ENCODE measurements at regions not wholly inside any gene's neighbourhood (a gene's known extent, or its start where the extent isn't known, plus 50 kb on each side); places are given as distances from the start of the nearest gene placed in this dataset.

DNA sequence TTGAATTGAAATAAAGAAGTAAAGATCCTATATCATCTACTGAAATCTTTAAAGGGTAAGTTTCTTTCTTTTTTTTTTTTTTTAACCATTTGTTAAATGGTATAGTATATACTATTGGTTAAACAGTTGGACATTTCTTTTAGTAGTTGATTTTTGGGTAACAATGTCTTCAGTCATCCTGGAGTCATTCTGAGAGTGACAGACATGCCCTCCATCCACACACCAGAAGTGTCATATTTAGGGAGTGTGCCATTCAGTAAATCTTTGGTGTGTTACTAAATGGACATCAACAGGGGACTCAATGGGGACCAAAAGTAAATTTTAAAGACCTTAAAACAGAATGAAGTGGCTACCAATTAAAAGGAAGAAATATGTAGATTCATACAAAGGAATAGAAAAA is 50.8 kb upstream of the SLC39A10 start:
- no peak for ATAC-seq (ENCODE audit: low FRiP score)
- DNase-seq (ENCODE audit: low spot score) = no peak

DNA sequence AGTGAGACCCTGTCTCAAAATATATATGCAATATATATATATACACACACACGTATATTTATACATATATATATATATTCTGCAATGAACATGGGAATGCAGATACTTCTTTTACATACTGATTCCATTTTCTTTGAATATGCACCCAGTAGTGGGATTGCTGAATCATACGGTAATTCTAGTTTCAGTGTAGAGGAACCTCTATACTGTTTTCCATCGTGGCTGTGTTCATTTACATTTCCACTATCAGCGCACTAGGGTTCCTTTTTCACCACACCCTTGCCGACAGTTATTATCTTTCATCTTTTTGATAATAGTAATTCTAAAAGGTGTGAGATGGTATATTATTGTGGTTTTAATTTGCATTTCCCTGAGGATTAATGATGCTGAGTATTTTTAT is 52.3 kb upstream of the SLC39A10 start:
- no peak for ATAC-seq (ENCODE audit: low FRiP score)
- TF ChIP-seq, protein P1, sequence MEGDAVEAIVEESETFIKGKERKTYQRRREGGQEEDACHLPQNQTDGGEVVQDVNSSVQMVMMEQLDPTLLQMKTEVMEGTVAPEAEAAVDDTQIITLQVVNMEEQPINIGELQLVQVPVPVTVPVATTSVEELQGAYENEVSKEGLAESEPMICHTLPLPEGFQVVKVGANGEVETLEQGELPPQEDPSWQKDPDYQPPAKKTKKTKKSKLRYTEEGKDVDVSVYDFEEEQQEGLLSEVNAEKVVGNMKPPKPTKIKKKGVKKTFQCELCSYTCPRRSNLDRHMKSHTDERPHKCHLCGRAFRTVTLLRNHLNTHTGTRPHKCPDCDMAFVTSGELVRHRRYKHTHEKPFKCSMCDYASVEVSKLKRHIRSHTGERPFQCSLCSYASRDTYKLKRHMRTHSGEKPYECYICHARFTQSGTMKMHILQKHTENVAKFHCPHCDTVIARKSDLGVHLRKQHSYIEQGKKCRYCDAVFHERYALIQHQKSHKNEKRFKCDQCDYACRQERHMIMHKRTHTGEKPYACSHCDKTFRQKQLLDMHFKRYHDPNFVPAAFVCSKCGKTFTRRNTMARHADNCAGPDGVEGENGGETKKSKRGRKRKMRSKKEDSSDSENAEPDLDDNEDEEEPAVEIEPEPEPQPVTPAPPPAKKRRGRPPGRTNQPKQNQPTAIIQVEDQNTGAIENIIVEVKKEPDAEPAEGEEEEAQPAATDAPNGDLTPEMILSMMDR (IDR thresholded peaks at IDR 0.05) = no peak
- no peak for DNase-seq (ENCODE audit: low spot score)

More for the DNA sequence above, 50.8 kb upstream of the SLC39A10 start:
- TF ChIP-seq, protein P1 (IDR thresholded peaks at IDR 0.05) = no peak

DNA sequence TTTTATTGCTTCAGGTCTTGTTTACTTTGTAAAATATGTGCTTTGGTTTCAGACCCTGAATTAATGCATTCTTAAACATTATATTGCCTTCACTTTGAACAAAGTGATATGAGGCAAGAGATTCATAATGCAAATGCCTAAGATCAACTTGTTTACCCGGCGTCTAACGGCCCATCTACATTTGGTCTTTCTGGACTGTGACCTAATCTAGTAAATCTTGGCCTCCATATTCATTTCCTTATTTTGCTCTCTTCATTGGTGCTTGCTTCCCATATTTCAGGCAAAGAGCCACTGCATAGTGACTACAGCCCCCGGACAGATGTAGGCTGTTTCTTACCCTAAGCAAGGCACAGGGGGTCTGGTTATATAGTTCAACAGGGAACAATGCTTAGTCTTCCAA is 53.0 kb upstream of the SLC39A10 start:
- TF ChIP-seq, protein P1 (IDR thresholded peaks at IDR 0.05) = no peak
- DNase-seq (ENCODE audit: low spot score) = no peak
- no peak for ATAC-seq (ENCODE audit: low FRiP score)

DNA sequence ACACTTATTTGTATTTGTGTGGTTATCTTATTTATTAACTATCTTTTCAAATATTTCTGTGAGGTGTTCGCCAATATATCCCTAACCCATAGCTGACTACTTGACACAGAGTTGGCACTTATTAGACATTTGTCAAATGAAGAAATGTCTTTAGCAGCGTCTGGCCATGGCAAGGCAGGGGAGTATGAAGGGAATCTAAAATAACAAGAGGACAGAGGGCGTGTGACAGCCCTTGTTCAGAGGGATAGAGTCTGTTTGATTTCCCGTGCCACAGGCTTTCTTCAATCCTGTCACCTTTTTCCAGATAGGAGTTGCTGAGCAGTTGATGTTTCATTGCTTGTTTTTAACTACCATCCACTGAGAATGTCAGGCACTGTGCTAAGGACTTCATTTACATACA is 53.6 kb upstream of the SLC39A10 start:
- ATAC-seq (ENCODE audit: low FRiP score) (no peak), DNase-seq (ENCODE audit: low spot score) (no peak)
- TF ChIP-seq, protein P1 (IDR thresholded peaks at IDR 0.05) = no peak

DNA sequence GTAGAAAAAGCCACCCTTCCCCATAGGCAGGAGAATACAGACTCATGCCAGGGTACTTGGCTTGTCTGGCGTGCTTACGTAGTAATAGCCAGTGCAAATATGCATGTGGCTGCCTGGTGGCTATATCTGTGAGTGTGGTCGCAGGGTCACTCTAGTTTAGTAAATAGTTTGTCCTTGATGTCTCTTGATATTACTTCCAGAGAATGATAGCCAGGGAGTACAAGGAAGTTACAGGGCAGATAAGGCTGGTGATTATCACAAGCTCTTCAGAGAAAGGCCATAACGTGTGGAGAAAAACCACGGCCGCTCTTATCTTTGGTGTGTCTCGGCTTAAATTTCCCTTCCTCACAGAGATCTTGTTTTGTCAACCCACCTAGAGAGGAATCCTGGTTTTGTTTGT is 54.3 kb upstream of the SLC39A10 start:
- no peak for DNase-seq (ENCODE audit: low spot score)
- TF ChIP-seq, protein P1 (IDR thresholded peaks at IDR 0.05) = no peak
- no peak for ATAC-seq (ENCODE audit: low FRiP score)

DNA sequence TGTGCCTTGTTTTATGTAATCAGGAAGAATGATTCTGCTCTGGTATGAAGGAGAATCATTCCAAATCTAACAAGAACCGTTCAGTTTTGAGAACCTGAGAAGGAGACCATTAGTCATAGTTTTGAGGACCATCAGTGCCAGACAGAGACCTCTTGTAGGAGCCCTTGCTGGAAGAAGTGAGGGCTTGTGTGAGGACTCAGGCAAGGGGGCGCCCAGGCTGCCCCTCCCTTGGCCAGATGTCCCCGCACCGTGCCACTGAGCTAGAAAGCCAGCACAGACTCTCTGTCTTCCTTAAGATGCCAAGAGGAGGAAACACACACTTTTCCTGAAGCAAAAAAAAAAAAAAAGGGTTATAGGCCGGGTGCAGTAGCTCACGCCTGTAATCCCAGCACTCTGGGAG is 55.7 kb upstream of the SLC39A10 start:
- TF ChIP-seq, protein P1 (IDR thresholded peaks at IDR 0.05) = no peak
- no peak for ATAC-seq (ENCODE audit: low FRiP score)
- DNase-seq (ENCODE audit: low spot score) = no peak

DNA sequence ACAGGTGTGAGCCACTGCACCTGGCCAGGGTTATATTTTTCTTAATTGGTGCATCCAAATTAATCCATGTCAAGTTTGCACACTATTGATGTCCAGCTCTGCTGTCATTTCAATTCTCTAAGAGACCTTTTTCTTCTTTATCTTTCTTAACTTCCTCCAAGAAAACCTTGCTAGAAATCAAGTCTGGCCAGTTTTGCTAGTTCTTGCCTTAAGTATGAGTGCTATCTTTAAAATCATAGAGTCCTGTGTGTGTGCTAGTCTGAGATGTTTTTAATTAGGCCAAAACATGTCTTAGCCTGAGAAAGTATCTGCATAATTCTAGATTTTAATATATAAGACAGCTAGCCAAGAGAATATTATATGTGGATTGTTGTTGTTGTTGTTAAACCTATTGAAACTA is 56.2 kb upstream of the SLC39A10 start:
- ATAC-seq (ENCODE audit: low FRiP score) = no peak
- TF ChIP-seq, protein P1 (IDR thresholded peaks at IDR 0.05) = no peak
- no peak for DNase-seq (ENCODE audit: low spot score)

Measured in omental fat pad (tissue), 3 donors.